ENCODE measurements at regions not wholly inside any gene's neighbourhood (a gene's known extent, or its start where the extent isn't known, plus 50 kb on each side); places are given as distances from the start of the nearest gene placed in this dataset.
A peak's percentile ranks its signal among the peaks of the same experiment; 100 is the strongest.

DNA sequence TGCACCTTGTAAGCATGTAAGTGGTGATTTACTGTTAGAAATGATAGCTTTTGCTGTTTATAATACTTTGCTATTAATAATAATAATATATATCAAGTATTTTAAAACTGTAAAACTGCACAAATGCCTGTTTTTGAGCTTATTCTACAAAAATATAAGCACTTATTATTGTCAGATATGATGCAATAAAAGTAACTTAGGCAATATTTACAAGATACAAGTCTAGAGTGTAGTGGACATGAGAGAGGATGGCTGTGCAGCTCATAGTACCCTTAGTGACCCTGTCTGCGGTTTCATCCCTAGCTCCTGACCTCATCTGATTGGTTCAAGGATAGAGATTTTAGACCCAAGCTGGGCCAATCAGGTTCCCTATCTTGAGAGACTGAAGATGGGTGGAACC, 178.4 kb downstream of the MTX2 start:
- no peaks in the 10 kb centered on the region for H3K9me3 Mint-ChIP-seq
- peaks cover under 1% of the 10 kb centered on the region for H3K27me3 Mint-ChIP-seq
- ATAC-seq (no peak), DNase-seq (no peak)
- H3K36me3 Mint-ChIP-seq (ENCODE audit: low read depth) = no peaks in the 10 kb centered on the region
- H3K4me3 Mint-ChIP-seq = no peak overlapping the region
- no peak overlapping the region for H3K27ac Mint-ChIP-seq
- peaks cover 3% of the 10 kb centered on the region for H3K4me1 Mint-ChIP-seq

DNA sequence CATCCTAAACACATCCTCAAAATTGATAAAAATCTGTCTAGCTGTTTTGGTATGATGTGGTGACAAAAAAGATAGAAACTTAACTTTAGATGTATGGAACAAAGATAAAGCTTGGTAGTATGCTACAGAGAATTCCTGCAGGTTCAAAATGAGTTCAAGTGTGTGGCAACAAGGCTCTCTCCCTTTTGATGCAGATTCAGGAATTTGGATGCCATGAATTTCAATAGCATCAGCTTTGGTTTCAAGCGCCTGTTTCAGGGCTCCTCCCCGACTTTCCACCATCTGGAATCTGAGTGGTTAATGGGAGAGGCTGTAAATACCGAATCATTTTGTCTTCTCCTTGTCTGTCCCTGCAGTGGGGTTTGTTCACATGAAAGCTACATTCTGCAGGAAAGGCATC, 180.6 kb downstream of the MTX2 start:
- DNase-seq (no peak), ATAC-seq (no peak)
- Mint-ChIP-seq H3K4me3 (no peak overlapping the region), H3K36me3 (ENCODE audit: low read depth) (no peaks in the 10 kb centered on the region), H3K27me3 (peaks cover 7% of the 10 kb centered on the region), H3K4me1 (peaks cover 3% of the 10 kb centered on the region), H3K9me3 (no peaks in the 10 kb centered on the region), H3K27ac (no peak overlapping the region)

DNA sequence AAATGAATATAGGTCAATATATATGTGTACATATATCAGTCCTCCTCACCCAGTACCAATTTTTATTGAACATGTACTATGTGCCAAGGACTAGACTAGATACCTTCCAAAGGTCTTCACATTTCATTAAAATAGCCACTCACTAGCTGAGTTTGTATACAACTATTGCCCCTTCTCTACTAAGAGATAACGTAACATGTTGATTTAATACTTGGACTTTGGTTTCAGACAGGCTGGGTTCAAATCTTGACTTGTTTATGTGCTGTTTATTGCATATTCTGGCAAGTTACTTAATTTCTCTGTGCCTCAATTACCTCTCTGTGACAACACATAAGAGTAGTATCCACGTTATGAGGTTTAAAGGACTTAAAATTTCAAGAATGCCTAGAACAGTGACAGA, 184.5 kb downstream of the MTX2 start:
- Mint-ChIP-seq H3K4me3 (no peak overlapping the region), H3K4me1 (no peaks in the 10 kb centered on the region), H3K9me3 (no peaks in the 10 kb centered on the region), H3K27ac (no peak overlapping the region), H3K36me3 (ENCODE audit: low read depth) (no peaks in the 10 kb centered on the region), H3K27me3 (peaks cover 17% of the 10 kb centered on the region)
- DNase-seq (no peak), ATAC-seq (no peak)

DNA sequence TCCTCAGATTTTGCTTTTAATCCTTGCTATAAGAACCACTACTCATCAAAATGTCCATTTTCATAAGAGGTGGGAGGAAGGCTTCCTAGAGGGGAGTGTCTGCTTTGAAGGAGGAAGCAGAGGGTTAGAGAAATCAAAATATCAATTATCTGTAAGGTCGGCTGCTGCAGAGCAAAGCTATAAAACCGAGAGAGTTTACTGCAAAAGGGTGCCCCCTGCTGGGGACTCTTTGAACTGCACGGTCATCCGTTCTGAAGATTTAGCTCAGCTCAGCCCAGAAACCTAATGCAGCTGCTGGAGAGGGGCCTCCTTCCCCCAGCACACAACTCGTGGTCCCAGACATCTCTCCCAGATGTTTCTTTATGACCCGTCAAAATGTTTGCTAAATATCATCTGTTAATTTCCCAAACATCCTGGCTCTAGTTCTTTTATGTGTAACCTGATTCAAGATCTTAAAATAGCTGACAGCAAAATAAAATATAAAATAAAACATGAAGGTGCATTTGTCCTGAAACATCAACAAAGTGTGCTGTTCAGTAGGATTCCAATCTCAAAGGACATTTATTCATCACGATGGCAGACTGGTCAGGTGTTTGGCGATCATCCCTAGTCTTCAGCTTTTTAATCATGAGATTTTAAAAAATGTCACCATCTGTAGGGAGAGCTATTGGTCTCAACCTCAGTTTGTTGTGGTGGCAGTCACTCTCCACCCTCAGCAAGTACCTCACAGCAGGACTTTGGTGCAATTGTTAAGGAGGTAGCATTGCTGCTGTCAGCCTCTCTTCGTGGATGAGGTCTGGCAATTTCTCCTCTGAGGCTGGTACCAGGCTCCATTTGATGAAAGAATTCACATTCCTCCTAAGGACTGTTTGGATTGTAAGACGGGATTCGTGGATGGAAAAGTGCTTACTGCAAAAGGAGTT, 185.9 kb downstream of the MTX2 start:
- H3K4me1 Mint-ChIP-seq = no peaks in the 10 kb centered on the region
- ATAC-seq (peak; percentile 59), DNase-seq (peak; percentile 87)
- H3K27me3 Mint-ChIP-seq = peaks cover 27% of the 10 kb centered on the region
- H3K4me3 Mint-ChIP-seq = no peak overlapping the region
- no peaks in the 10 kb centered on the region for H3K36me3 Mint-ChIP-seq (ENCODE audit: low read depth)
- H3K9me3 Mint-ChIP-seq = no peaks in the 10 kb centered on the region
- H3K27ac Mint-ChIP-seq = no peak overlapping the region

DNA sequence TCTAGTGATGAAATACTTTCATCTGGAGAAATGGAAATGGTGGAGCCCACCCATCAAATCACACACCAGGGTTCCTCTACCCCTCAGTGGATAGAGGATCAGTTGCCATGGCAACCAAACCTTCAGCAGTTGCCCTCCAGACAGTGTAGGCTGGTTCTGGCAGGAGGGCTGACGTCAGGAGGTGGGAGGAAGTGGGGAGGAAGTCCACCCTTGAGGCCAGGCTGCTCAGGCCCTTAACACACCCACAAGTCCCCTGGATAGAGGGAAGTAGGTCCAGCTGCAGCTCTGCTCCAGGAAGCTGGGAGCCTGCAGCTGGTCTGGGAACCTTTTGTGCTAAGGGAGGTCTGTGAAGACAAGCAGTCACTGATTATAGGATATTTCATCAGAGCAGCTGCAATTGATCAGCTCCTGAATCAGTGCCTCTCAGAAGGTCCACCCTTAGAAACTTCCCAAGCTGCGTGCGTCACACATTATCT, 186.6 kb downstream of the MTX2 start:
- no peak overlapping the region for H3K27ac Mint-ChIP-seq
- no peak for DNase-seq

DNA sequence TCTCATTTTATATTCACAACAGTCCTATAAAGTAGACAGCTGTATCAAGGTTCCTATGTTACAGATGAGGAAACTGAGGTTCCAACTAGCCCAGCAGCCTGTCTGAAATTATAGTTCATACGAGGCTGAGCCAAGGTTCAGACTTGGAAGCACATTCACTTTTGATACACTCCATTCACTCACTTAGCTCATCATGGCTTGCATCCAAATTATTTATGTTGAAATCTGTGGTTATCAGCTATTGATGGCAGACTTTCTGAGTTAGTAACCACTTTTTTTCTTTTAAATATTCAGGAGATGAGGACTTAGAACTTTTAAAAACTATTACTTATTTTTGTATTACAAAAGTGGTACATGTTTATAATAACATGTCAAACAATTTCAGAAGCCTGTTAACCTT, 188.2 kb downstream of the MTX2 start:
- Mint-ChIP-seq H3K27ac (no peak overlapping the region), H3K27me3 (peaks cover 35% of the 10 kb centered on the region), H3K4me1 (no peaks in the 10 kb centered on the region), H3K9me3 (no peaks in the 10 kb centered on the region), H3K4me3 (no peak overlapping the region), H3K36me3 (ENCODE audit: low read depth) (no peaks in the 10 kb centered on the region)
- ATAC-seq (no peak), DNase-seq (no peak)

More for the DNA sequence above, 186.6 kb downstream of the MTX2 start:
- ATAC-seq = no peak
- H3K9me3 Mint-ChIP-seq = no peaks in the 10 kb centered on the region
- H3K27me3 Mint-ChIP-seq = peaks cover 30% of the 10 kb centered on the region
- no peak overlapping the region for H3K4me3 Mint-ChIP-seq
- H3K36me3 Mint-ChIP-seq (ENCODE audit: low read depth) = no peaks in the 10 kb centered on the region
- H3K4me1 Mint-ChIP-seq = no peaks in the 10 kb centered on the region

DNA sequence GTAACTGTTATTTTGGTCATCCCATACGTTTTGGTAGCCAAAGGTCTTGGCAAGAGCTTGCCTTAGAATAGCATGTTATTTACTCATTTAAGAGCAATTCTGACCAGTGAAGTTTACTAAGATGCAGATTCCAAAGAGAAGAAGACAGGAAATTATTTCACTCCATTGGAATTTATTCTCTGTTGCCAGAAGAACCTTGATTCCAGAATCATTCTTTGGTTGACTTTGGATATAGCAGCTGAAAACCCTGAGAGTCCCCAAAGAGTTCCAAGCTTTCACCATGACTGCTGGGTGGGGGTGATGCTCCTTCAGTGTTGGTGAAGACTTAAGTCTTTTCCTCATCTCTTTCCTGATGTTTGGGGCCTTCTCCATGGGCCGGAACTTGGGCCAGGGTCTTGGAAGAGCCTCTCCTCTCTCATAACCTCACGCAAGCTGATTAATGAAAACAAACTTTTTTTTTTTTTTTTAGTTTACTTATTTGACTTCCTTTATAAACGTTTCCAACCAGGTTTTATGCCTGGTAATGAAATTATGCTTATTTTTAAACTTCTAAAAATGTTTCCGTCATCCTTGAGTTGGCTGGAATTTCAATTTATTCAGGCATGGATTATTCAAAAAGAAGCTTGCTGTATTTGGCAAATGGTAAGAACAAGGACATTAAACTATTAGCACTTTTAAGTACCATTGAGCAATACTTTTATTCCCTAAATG, 192.0 kb downstream of the MTX2 start:
- Mint-ChIP-seq H3K9me3 (no peaks in the 10 kb centered on the region), H3K36me3 (ENCODE audit: low read depth) (no peaks in the 10 kb centered on the region), H3K27ac (no peak overlapping the region), H3K4me1 (no peaks in the 10 kb centered on the region), H3K4me3 (no peak overlapping the region), H3K27me3 (peaks cover 41% of the 10 kb centered on the region)
- DNase-seq (no peak), ATAC-seq (no peak)

DNA sequence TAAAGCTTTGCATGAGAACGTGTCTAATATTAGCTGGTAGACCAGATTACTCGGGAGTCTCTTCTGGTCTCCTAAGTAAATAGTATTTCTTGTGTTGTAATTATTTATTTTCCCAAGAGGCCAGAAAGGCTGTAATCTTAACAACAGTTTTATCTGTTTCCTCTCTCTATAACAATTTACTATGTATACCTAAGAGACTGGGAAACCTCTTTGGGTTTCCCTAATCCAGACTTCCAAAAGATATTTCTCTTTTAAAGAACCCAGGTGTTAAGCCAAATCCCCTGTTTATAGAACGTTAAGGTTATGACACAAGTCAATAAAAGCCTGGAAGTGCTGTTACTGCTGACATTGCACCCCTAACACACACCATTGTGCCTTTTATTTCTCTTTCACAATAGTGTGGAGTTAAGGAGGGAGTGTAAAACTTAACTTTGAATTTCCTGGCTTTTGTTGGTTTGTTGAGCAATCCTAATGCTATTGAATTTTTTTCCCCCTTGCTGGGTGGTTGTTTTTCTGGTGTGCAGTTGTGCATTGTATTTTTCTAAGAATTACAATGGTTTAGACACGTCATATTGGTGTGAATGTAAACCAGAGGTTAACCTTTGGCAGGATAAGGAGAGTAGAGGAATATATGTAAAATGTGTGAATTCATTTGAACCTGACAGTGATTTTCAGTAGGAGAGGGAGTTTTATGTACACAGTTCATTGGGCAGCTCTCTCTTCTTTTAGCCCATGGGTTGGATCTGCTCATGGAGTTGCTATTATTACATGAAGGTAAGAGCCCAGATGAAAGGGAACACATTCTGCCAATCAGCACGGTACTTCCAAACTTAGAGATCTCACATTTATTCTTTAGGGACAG, 192.8 kb downstream of the MTX2 start:
- no peaks in the 10 kb centered on the region for H3K36me3 Mint-ChIP-seq (ENCODE audit: low read depth)
- H3K4me1 Mint-ChIP-seq = no peaks in the 10 kb centered on the region
- H3K27ac Mint-ChIP-seq = no peak overlapping the region
- H3K27me3 Mint-ChIP-seq = peaks cover 44% of the 10 kb centered on the region
- ATAC-seq = no peak
- H3K4me3 Mint-ChIP-seq = no peak overlapping the region
- no peak for DNase-seq
- no peaks in the 10 kb centered on the region for H3K9me3 Mint-ChIP-seq

DNA sequence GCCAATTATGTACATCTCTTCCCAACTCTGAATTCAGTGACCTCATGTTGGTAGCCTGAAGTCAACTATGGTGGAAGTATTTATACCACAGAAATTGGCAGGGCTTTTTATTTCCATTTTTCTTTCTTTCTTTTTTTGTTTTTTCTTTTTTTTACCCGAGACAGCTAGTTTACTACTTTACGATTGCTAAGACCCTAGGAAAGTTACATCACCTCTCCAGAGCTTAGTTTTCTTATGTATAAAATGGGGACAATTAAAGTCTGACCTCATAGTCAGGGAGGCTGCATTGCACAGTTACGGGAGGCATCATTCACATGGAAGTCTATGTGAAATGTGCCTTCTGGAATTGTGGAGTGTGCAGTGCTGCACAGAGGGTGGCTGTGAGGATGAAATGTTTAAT, 194.3 kb downstream of the MTX2 start:
- Mint-ChIP-seq H3K4me3 (no peak overlapping the region), H3K36me3 (ENCODE audit: low read depth) (no peaks in the 10 kb centered on the region), H3K9me3 (no peaks in the 10 kb centered on the region), H3K27me3 (peaks cover 43% of the 10 kb centered on the region), H3K4me1 (no peaks in the 10 kb centered on the region), H3K27ac (no peak overlapping the region)
- no peak for DNase-seq
- ATAC-seq = no peak

DNA sequence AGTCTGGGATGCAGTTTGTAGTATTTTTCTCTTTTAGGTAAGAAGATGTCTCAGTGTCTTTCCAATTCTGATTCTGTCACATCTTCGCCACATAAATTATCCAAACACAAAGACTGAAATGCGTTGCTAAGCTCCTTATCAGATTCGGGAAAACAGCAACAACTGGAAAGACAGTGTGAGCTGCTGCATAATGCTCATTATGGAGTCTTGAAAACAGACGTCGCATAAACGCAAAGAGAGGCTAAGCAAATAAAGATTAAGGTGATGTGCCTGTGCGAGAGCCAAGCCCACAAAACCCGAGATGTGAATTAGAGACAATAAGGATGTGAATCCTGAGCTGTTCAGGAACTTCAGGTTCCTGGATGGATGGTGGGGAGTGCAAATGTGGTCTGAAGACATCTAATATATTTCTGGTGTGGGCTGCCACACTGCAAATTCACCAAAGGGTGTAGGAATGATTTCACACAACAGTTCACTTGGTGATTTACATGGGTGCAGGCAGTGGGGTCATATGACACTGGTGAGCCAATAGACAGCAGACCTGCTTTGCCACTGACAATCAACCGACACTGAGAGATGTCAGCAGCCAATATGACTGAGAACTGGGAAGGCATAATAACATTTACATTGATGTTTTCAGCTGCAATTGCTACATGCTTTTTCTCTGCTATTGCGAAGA, 195.8 kb downstream of the MTX2 start:
- Mint-ChIP-seq H3K4me3 (no peak overlapping the region), H3K4me1 (no peaks in the 10 kb centered on the region), H3K27me3 (peaks cover 38% of the 10 kb centered on the region), H3K27ac (no peak overlapping the region), H3K9me3 (no peaks in the 10 kb centered on the region), H3K36me3 (ENCODE audit: low read depth) (no peaks in the 10 kb centered on the region)
- no peak for ATAC-seq
- no peak for DNase-seq

DNA sequence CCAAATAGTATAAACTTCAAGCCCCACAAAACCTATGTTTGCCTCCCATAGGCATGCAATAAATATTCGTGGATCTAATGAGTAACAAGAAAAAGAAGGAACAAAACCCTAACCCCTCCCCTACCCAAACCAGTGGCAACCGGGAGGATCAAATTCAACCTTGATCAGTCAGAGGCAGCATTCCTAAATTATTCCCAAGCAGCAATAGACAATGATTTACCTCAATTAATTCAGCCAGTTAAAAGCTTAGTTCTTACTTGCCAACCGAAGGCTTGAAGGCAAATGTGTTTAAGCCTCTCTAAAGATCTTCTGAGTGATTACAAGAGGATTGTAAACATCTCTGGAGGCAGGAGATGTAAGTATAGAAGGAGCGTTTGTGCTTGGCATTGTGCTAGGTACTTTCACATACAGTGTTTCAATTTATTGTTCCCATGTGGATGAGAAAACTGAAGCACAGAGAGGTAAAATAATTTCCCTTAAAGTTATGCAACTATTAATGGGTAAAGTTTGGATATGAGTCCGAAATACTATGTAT, 197.7 kb downstream of the MTX2 start:
- H3K27me3 Mint-ChIP-seq = peaks cover 32% of the 10 kb centered on the region
- no peaks in the 10 kb centered on the region for H3K36me3 Mint-ChIP-seq (ENCODE audit: low read depth)
- DNase-seq = no peak
- no peak overlapping the region for H3K27ac Mint-ChIP-seq
- ATAC-seq = no peak
- H3K9me3 Mint-ChIP-seq = no peaks in the 10 kb centered on the region
- H3K4me1 Mint-ChIP-seq = peaks cover 18% of the 10 kb centered on the region
- H3K4me3 Mint-ChIP-seq = no peak overlapping the region

DNA sequence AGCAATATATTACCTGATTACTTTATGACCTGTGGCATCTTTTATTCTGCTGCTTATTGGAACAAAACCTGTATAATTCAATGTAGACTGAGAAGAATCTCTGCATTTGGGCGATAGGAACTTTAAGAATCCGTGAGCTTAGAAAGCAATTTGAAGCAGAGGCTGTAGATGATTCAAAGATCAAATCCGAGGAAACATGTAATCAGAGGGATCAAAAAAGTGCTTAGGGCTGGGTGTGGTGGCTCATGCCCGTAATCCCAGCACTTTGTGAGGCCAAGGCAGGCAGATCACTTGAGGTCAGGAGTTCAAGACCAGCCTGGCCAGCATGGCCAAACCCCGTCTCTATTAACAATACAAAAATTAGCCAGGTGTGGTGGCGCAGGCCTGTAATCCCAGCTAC, 198.4 kb downstream of the MTX2 start:
- no peak for DNase-seq
- Mint-ChIP-seq H3K4me3 (no peak overlapping the region), H3K36me3 (ENCODE audit: low read depth) (no peaks in the 10 kb centered on the region), H3K4me1 (peaks cover 24% of the 10 kb centered on the region), H3K27me3 (peaks cover 32% of the 10 kb centered on the region), H3K27ac (no peak overlapping the region), H3K9me3 (no peaks in the 10 kb centered on the region)
- ATAC-seq = no peak

DNA sequence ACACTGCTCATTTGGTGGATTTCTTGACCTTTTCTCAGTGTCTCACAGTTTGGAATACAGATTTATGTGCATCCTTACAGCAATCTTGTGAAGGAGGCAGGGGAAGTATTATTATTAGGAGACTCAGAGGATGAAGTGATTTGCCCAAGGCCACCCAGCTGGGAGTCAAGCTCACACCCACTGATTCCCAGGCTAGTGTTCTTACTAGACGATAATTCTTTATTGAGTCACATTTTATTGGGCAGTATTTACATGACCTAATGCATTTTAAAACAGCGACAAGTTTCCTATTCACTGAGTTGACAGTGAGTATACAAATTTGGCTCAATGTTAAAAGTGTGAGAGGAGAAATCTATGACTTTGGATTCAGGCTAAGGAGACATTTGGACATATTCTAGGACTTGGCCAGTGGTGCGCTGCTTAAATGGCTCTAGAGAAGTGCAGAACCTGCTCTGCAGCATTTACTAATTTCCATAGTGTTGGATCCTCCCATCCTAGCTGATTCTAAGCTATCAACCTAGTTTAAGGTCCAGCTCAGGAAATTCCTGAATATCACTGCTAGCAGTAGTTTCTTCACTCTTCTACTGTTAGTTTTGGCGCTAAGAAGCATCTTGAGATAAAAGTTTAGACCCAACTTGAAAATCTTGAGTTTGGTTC, 199.3 kb downstream of the MTX2 start:
- DNase-seq (no peak), ATAC-seq (no peak)
- Mint-ChIP-seq H3K9me3 (no peaks in the 10 kb centered on the region), H3K27ac (no peak overlapping the region), H3K4me1 (peaks cover 32% of the 10 kb centered on the region), H3K27me3 (peaks cover 29% of the 10 kb centered on the region), H3K36me3 (ENCODE audit: low read depth) (no peaks in the 10 kb centered on the region), H3K4me3 (no peak overlapping the region)
